RCC 7860 (cell line): ENCODE measurements at regions not wholly inside any gene's neighbourhood (a gene's known extent, or its start where the extent isn't known, plus 50 kb on each side); places are given as distances from the start of the nearest gene placed in this dataset.
A peak's percentile ranks its signal among the peaks of the same experiment; 100 is the strongest.

Experiments
- DNase-seq: peaks from one replicate; pipeline ENCODE4 v3.0.0-alpha.2; 2015; ENCODE audit warnings: low spot score
- FAIRE-seq: peaks from 2 replicates; lab custom pipeline; 2012; peaks lifted over from hg19 to GRCh38; lab: Jason Lieb, UNC

GRCh38 chr10:62623223-62623622, 181.3 kb upstream of the ADO start:
- FAIRE-seq, result no peak

GRCh38 chr10:62625484-62625883, 179.0 kb upstream of the ADO start:
- FAIRE-seq (no peak), DNase-seq (no peak)

More at GRCh38 chr10:62623223-62623622, 181.3 kb upstream of the ADO start:
- no peak for DNase-seq

GRCh38 chr10:62626079-62626478, 178.4 kb upstream of the ADO start:
- DNase-seq, result no peak
- FAIRE-seq, result no peak

- peak; percentile 60 for DNase-seq
- peak; percentile 58 for FAIRE-seq
These were observed 177.7 kb upstream of the ADO start for GRCh38 chr10:62626817-62627216.

GRCh38 chr10:62627983-62628382, 176.5 kb upstream of the ADO start:
- peak; percentile 83 for DNase-seq
- peak; percentile 87 for FAIRE-seq

- no peak for FAIRE-seq
- no peak for DNase-seq
These were observed 173.3 kb upstream of the ADO start for GRCh38 chr10:62631241-62631640.

- FAIRE-seq (no peak), DNase-seq (peak; percentile 49)
These were observed 172.3 kb upstream of the ADO start for GRCh38 chr10:62632071-62632809.

GRCh38 chr10:62633976-62634375, 170.5 kb upstream of the ADO start:
- DNase-seq, result no peak
- FAIRE-seq, result no peak

- FAIRE-seq (no peak), DNase-seq (no peak)
These were observed 169.9 kb upstream of the ADO start for GRCh38 chr10:62634576-62634975.

GRCh38 chr10:62635127-62635526, 169.4 kb upstream of the ADO start:
- no peak for DNase-seq
- no peak for FAIRE-seq

- no peak for DNase-seq
- no peak for FAIRE-seq
These were observed 167.7 kb upstream of the ADO start for GRCh38 chr10:62636825-62637248.

- FAIRE-seq (no peak), DNase-seq (peak; percentile 32)
These were observed 167.1 kb upstream of the ADO start for GRCh38 chr10:62637249-62638061.

- no peak for DNase-seq
These were observed 166.4 kb upstream of the ADO start for GRCh38 chr10:62638062-62638477.

GRCh38 chr10:62639144-62639543, 165.4 kb upstream of the ADO start:
- FAIRE-seq (no peak), DNase-seq (no peak)

More at GRCh38 chr10:62638062-62638477, 166.4 kb upstream of the ADO start:
- FAIRE-seq, result no peak

GRCh38 chr10:62640411-62640810, 164.1 kb upstream of the ADO start:
- DNase-seq (no peak), FAIRE-seq (no peak)

- DNase-seq (no peak), FAIRE-seq (no peak)
These were observed 160.6 kb upstream of the ADO start for GRCh38 chr10:62643606-62644587.

- DNase-seq, result no peak
- FAIRE-seq, result no peak
These were observed 157.0 kb upstream of the ADO start for GRCh38 chr10:62647375-62648092.

GRCh38 chr10:62648921-62649320, 155.6 kb upstream of the ADO start:
- no peak for FAIRE-seq
- DNase-seq, result no peak

- FAIRE-seq, result peak; percentile 89
- DNase-seq, result peak; percentile 82
These were observed 154.1 kb upstream of the ADO start for GRCh38 chr10:62650411-62650810.

GRCh38 chr10:62651341-62651740, 153.2 kb upstream of the ADO start:
- FAIRE-seq (peak; percentile 88), DNase-seq (peak; percentile 65)
